ENCODE measurements at regions not wholly inside any gene's neighbourhood (a gene's known extent, or its start where the extent isn't known, plus 50 kb on each side); places are given as distances from the start of the nearest gene placed in this dataset.

GRCh38 chr19:29263305-29264135 lies 50.6 kb upstream of the UQCRFS1 start:
- Mint-ChIP-seq H3K27ac (ENCODE audit: unreplicated experiment) (no peak overlapping the region), H3K4me3 (ENCODE audit: unreplicated experiment) (no peak overlapping the region), H3K27me3 (ENCODE audit: unreplicated experiment) (peaks cover 11% of the 10 kb centered on the region), H3K9me3 (ENCODE audit: unreplicated experiment) (peaks cover 1% of the 10 kb centered on the region), H3K4me1 (ENCODE audit: unreplicated experiment) (no peaks in the 10 kb centered on the region), H3K36me3 (ENCODE audit: low read depth, unreplicated experiment) (no peaks in the 10 kb centered on the region)
- TF ChIP-seq CTCF (IDR thresholded peaks at IDR 0.05; ENCODE audit: unreplicated experiment): peak; percentile 81
- peak; percentile 77 for DNase-seq (ENCODE audit: low spot score)

GRCh38 chr19:29264897-29265296 lies 51.9 kb upstream of the UQCRFS1 start:
- H3K27ac Mint-ChIP-seq (ENCODE audit: unreplicated experiment): no peak overlapping the region
- TF ChIP-seq CTCF (IDR thresholded peaks at IDR 0.05; ENCODE audit: unreplicated experiment): no peak
- H3K4me1 Mint-ChIP-seq (ENCODE audit: unreplicated experiment): no peaks in the 10 kb centered on the region
- no peak for DNase-seq (ENCODE audit: low spot score)
- peaks cover 8% of the 10 kb centered on the region for H3K27me3 Mint-ChIP-seq (ENCODE audit: unreplicated experiment)
- H3K4me3 Mint-ChIP-seq (ENCODE audit: unreplicated experiment): no peak overlapping the region
- no peaks in the 10 kb centered on the region for H3K36me3 Mint-ChIP-seq (ENCODE audit: low read depth, unreplicated experiment)
- no peaks in the 10 kb centered on the region for H3K9me3 Mint-ChIP-seq (ENCODE audit: unreplicated experiment)

DNA sequence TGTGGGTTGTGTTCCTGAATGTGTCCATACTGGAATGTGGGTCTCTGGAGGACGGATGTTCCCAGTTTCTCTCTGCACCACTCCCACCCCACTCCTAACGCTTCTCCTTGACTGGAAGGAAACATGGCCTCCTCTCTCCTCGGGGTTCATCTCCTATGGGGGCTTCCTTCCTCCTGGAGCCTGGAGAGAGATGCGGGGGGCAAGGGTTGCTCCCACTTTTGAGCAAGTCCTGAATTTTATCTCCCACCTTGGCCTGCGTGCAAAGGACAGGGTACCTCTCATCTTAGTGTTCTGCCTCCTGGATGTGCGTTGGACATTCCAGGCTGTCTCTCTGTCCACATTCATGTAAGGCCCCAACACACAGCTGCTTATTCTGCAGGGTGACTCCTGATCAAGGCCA lies 52.5 kb upstream of the UQCRFS1 start:
- TF ChIP-seq CTCF (IDR thresholded peaks at IDR 0.05; ENCODE audit: unreplicated experiment): no peak
- Mint-ChIP-seq H3K27ac (ENCODE audit: unreplicated experiment) (no peak overlapping the region), H3K9me3 (ENCODE audit: unreplicated experiment) (no peaks in the 10 kb centered on the region), H3K4me1 (ENCODE audit: unreplicated experiment) (no peaks in the 10 kb centered on the region), H3K27me3 (ENCODE audit: unreplicated experiment) (peaks cover 10% of the 10 kb centered on the region), H3K36me3 (ENCODE audit: low read depth, unreplicated experiment) (no peaks in the 10 kb centered on the region), H3K4me3 (ENCODE audit: unreplicated experiment) (no peak overlapping the region)
- DNase-seq (ENCODE audit: low spot score): no peak

DNA sequence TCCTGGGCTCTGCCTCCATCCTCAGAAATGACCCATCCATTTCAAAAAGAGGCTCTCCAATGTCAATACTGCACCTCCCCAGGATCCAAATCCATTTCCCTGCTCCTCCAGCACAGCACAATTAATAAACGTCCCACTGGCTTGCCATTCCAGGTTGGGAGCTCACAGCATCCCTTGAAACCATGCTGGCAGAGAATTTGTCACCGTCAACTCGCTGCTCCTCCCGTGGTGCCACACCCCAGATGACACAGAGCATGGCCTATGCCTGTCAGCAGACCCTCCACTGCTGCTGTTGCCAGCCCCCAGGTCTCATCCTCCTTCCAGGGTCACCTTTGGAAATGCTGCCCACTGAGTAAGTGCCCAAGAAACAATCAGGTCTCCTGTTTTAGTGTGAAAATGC lies 53.0 kb upstream of the UQCRFS1 start:
- no peak overlapping the region for H3K27ac Mint-ChIP-seq (ENCODE audit: unreplicated experiment)
- no peaks in the 10 kb centered on the region for H3K9me3 Mint-ChIP-seq (ENCODE audit: unreplicated experiment)
- no peak for TF ChIP-seq CTCF (IDR thresholded peaks at IDR 0.05; ENCODE audit: unreplicated experiment)
- H3K4me3 Mint-ChIP-seq (ENCODE audit: unreplicated experiment): no peak overlapping the region
- H3K27me3 Mint-ChIP-seq (ENCODE audit: unreplicated experiment): peaks cover 11% of the 10 kb centered on the region
- H3K4me1 Mint-ChIP-seq (ENCODE audit: unreplicated experiment): no peaks in the 10 kb centered on the region
- H3K36me3 Mint-ChIP-seq (ENCODE audit: low read depth, unreplicated experiment): no peaks in the 10 kb centered on the region
- DNase-seq (ENCODE audit: low spot score): no peak

- Mint-ChIP-seq H3K9me3 (ENCODE audit: unreplicated experiment) (no peaks in the 10 kb centered on the region), H3K4me1 (ENCODE audit: unreplicated experiment) (no peaks in the 10 kb centered on the region), H3K36me3 (ENCODE audit: low read depth, unreplicated experiment) (no peaks in the 10 kb centered on the region), H3K27ac (ENCODE audit: unreplicated experiment) (no peak overlapping the region), H3K4me3 (ENCODE audit: unreplicated experiment) (no peak overlapping the region), H3K27me3 (ENCODE audit: unreplicated experiment) (peaks cover 12% of the 10 kb centered on the region)
- DNase-seq (ENCODE audit: low spot score): no peak
- no peak for TF ChIP-seq CTCF (IDR thresholded peaks at IDR 0.05; ENCODE audit: unreplicated experiment)
Observed at GRCh38 chr19:29266603-29267002, 53.7 kb upstream of the UQCRFS1 start.

Data from endothelial cell (in vitro differentiated cells).